ENCODE measurements at regions not wholly inside any gene's neighbourhood (a gene's known extent, or its start where the extent isn't known, plus 50 kb on each side); places are given as distances from the start of the nearest gene placed in this dataset.

DNA sequence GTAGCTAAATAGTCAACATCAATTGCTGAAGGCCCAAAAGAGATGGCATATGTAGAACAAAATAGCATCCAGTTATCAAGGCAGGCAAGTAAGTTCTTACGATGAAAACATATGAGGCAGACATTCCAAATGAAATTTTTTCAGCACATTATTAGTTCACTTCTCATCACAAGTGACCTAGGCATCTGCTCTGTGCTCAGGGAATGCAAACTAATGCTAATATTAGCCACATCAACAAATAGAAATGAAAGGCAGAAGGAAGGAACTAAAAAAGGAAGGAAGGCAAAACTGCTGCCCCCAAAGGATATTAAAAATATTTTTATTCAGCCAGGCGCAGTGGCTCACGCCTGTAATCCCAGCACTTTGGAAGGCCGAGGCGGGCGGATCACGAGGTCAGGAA is 51.2 kb upstream of the ROCK1 start:
- Histone ChIP-seq H3K4me3 (ENCODE audit: low read depth, low read length) (no peak overlapping the region), H3K27ac (ENCODE audit: low read depth, low read length) (no peak overlapping the region), H3K9me3 (ENCODE audit: control insufficient read depth, insufficient read depth, low read length) (no peaks in the 10 kb centered on the region), H3K27me3 (ENCODE audit: control insufficient read depth, insufficient read depth, low read length) (no peaks in the 10 kb centered on the region)
- TF ChIP-seq, protein P1, sequence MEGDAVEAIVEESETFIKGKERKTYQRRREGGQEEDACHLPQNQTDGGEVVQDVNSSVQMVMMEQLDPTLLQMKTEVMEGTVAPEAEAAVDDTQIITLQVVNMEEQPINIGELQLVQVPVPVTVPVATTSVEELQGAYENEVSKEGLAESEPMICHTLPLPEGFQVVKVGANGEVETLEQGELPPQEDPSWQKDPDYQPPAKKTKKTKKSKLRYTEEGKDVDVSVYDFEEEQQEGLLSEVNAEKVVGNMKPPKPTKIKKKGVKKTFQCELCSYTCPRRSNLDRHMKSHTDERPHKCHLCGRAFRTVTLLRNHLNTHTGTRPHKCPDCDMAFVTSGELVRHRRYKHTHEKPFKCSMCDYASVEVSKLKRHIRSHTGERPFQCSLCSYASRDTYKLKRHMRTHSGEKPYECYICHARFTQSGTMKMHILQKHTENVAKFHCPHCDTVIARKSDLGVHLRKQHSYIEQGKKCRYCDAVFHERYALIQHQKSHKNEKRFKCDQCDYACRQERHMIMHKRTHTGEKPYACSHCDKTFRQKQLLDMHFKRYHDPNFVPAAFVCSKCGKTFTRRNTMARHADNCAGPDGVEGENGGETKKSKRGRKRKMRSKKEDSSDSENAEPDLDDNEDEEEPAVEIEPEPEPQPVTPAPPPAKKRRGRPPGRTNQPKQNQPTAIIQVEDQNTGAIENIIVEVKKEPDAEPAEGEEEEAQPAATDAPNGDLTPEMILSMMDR (IDR thresholded peaks at IDR 0.05; ENCODE audit: low read depth, low read length) = no peak
- POLR2A ChIA-PET = interaction anchor here (1.3 to 2.8 kb wide), 2 partner anchors 47 to 51 kb away, joined by 7 to 28 read pairs; partner anchors contain the start of gene ROCK1
- no peak for DNase-seq (ENCODE audit: low read depth, low spot score)
- CTCF ChIA-PET = interaction anchor here (0.7 to 1.1 kb wide), 2 partner anchors 17 to 30 kb away, joined by 3 to 5 read pairs; no protein-coding TSS in a partner anchor

DNA sequence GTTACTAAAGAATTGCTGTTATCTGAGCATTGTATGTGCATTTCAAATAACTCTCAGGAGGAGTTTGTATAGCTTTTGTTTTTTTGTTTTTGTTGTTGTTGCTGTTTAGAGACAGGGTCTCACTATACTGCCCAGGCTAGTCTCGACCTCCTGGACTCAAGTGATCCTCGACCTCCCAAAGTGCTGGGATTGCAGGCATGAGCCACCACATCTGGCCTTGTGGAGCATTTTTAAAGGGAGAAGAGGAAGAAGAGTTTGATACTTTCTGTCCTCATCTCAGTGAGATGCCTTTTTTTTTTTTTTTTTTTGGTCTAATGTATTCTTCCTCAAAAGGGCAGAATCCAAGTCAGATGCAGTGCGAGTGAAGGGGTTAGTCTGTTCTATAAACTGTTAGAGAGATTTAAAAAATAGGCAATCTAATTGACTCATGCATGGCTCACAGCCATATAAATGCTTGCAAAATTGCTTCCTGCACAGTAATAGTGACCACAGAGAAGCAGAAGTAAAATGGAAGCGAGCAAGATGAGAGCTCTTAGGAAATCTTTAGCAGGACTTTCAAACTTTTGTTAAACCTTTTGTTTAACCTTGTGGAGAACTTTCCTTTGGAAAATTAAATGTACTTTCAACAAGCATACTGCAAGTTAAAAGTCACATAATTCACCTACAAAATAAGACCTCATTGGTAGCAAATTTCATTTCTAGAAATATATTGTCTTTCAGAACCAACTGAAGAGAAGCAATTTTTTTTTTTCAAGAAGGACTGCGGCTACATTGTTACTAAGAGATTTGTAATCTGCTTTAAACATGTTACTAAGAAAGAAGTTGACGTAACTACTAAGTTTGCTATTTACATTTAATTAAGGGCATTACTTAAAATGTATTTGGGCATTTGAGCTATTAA is 52.3 kb upstream of the ROCK1 start:
- H3K9me3 ChIP-seq (ENCODE audit: control insufficient read depth, insufficient read depth, low read length) = no peaks in the 10 kb centered on the region
- H3K4me3 ChIP-seq (ENCODE audit: low read depth, low read length) = peak overlapping the region; percentile 15; the same call in 1 of the 2 replicates
- ChIA-PET CTCF (interaction anchor here (1.0 to 1.9 kb wide), 5 partner anchors 14 to 160 kb away, joined by 3 to 5 read pairs (median 3); no protein-coding TSS in a partner anchor), POLR2A (interaction anchor here (0.7 to 2.8 kb wide), 6 partner anchors 13 to 52 kb away, joined by 3 to 28 read pairs (median 6); partner anchors contain the start of gene ROCK1)
- peak; percentile 80 for DNase-seq (ENCODE audit: low read depth, low spot score)
- no peaks in the 10 kb centered on the region for H3K27me3 ChIP-seq (ENCODE audit: control insufficient read depth, insufficient read depth, low read length)
- TF ChIP-seq, protein P1 (IDR thresholded peaks at IDR 0.05; ENCODE audit: low read depth, low read length) = no peak
- H3K27ac ChIP-seq (ENCODE audit: low read depth, low read length) = peak overlapping the region; percentile 93

DNA sequence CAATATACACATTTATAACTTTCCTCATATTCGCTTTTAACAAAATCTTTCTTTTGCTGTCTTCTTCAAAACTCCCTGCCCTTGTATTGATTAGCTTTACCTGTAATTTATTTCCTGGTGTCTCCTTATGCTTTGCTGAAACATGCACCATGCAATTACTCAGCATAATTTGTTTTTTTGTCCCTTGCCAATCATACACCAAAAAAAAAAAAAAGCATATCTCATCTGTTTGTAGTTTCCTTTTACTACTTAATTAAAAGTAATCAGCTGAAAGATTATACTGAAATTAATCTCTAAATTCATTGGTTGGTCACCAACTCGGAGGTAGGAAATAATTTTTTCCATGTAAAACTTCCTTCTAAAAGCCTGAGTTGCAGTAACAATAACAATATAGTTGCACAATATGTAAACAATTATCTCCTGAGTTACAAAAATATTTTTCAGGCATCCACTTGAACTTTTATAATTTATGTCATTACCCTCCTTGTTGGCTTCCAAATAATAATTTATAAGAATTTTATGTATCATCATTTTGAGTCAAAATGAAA is 53.0 kb upstream of the ROCK1 start:
- DNase-seq (ENCODE audit: low read depth, low spot score) = no peak
- Histone ChIP-seq H3K9me3 (ENCODE audit: control insufficient read depth, insufficient read depth, low read length) (no peaks in the 10 kb centered on the region), H3K27ac (ENCODE audit: low read depth, low read length) (no peak overlapping the region), H3K27me3 (ENCODE audit: control insufficient read depth, insufficient read depth, low read length) (no peaks in the 10 kb centered on the region), H3K4me3 (ENCODE audit: low read depth, low read length) (no peak overlapping the region; the same call in 1 of the 2 replicates)
- CTCF ChIA-PET = interaction anchor here (1.2 to 1.9 kb wide), 2 partner anchors 14 to 16 kb away, joined by 3 to 4 read pairs; no protein-coding TSS in a partner anchor
- TF ChIP-seq, protein P1 (IDR thresholded peaks at IDR 0.05; ENCODE audit: low read depth, low read length) = no peak
- POLR2A ChIA-PET = interaction anchor here (0.7 to 2.8 kb wide), 4 partner anchors 19 to 143 kb away, joined by 4 to 28 read pairs (median 9); partner anchors contain the start of gene ROCK1

DNA sequence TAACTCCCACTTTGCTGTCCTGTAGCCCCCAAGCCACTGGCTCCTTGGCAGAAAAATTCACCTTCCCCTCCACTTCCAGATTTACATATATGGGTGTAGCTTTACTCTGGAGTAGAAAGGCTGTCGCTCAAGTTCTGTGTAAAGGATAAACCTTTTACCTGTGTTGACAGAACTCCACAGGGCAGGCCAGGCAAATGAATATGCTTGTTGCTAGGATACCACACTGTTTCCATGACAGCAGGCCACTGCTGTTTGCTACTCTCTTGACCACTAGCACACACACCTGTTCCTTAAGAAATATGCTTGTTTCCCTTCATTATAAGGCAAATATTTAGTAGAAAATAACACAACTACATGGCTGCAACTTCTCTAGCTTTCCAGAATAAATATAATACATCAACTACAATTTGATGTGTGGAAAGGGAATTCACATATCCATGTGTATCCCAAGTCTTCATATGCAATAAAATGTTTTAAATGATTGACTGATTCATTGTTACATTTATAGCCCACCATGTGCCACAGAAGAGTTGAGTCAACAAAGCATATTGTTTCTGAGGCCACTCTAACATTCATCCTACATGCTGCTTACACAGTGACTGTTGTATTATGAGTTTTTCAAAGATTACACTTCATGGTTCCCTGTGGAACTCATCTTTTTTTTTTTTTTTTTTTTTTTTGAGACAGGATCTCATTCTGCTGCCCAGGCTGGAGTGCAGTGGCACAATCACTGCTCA is 56.2 kb upstream of the ROCK1 start:
- TF ChIP-seq, protein P1 (IDR thresholded peaks at IDR 0.05; ENCODE audit: low read depth, low read length) = no peak
- CTCF ChIA-PET = interaction anchor here (1.1 kb wide), 1 partner anchor 12 kb away, joined by 5 read pairs; no protein-coding TSS in a partner anchor
- H3K4me3 ChIP-seq (ENCODE audit: low read depth, low read length) = no peak overlapping the region
- no peak overlapping the region for H3K27ac ChIP-seq (ENCODE audit: low read depth, low read length)
- POLR2A ChIA-PET = interaction anchor here (0.6 kb wide), 1 partner anchor 52 kb away, joined by 3 read pairs; no protein-coding TSS in a partner anchor
- no peaks in the 10 kb centered on the region for H3K27me3 ChIP-seq (ENCODE audit: control insufficient read depth, insufficient read depth, low read length)
- DNase-seq (ENCODE audit: low read depth, low spot score) = no peak
- no peaks in the 10 kb centered on the region for H3K9me3 ChIP-seq (ENCODE audit: control insufficient read depth, insufficient read depth, low read length)

Data from AG04450 (cell line).